IMR-90 (cell line): ENCODE measurements at regions not wholly inside any gene's neighbourhood (a gene's known extent, or its start where the extent isn't known, plus 50 kb on each side); places are given as distances from the start of the nearest gene placed in this dataset.

Source experiments
- ATAC-seq: fragments of 200-7000 bp; cut with Tn5 transposase; 2 replicates; pipeline ENCODE4 v1.9.1; 2020; ENCODE audit warnings: low read depth, mild to moderate bottlenecking, moderate library complexity
- BruUV-seq: library from RNA; stranded (reverse); fragments of 400-500 nt; replicated peaks from 2 replicates; lab custom pipeline; 2021; lab: Mats Ljungman, UMichigan
- CTCF ChIA-PET: fragments of 300-600 bp; formaldehyde crosslinking; extraction: SDS; loops from one replicate; lab custom pipeline; 2021; ENCODE audit warnings: antibody characterized with exemption; lab: Yijun Ruan, JAX
- POLR2A ChIA-PET: fragments of 300-600 bp; sonication (Branson Sonifier 250); formaldehyde crosslinking; loops from one replicate; lab custom pipeline; 2022; ENCODE audit warnings: antibody characterized with exemption; ENCODE audit not compliant: unreplicated experiment; lab: Charles Lee
- DNase-seq: peaks from one replicate; pipeline ENCODE4 v3.0.0; 2013
- H2AFZ ChIP-seq: replicated peaks from 2 replicates; pipeline ENCODE3; 2013; ENCODE audit warnings: low read length, mild to moderate bottlenecking; ENCODE audit not compliant: poor library complexity
- H2AK5ac ChIP-seq: 2 replicates; pipeline ENCODE4 v1.6.1; 2013; ENCODE audit warnings: low read depth, low read length, inconsistent platforms
- H2AK9ac ChIP-seq: replicated peaks from 2 replicates; pipeline ENCODE3; 2013; ENCODE audit warnings: mild to moderate bottlenecking, low read depth, low read length, moderate library complexity; ENCODE audit not compliant: poor library complexity
- H2BK120ac ChIP-seq: 2 replicates; pipeline ENCODE4 v1.6.1; 2013; ENCODE audit warnings: low read depth, low read length, inconsistent platforms
- H2BK15ac ChIP-seq: 3 replicates; pipeline ENCODE4 v1.6.1; 2013; ENCODE audit warnings: low read depth, low read length, inconsistent platforms
- H2BK20ac ChIP-seq: 2 replicates; pipeline ENCODE4 v1.6.1; 2013; ENCODE audit warnings: low read depth, mild to moderate bottlenecking, inconsistent platforms, low read length, moderate library complexity
- H2BK5ac ChIP-seq: 2 replicates; pipeline ENCODE4 v1.6.1; 2013; ENCODE audit warnings: mild to moderate bottlenecking, low read depth, low read length, inconsistent platforms; ENCODE audit not compliant: poor library complexity, severe bottlenecking
- H3K14ac ChIP-seq: replicated peaks from 2 replicates; pipeline ENCODE4 v1.6.1; 2013; ENCODE audit warnings: low read depth, low read length, inconsistent platforms
- H3K18ac ChIP-seq: 2 replicates; pipeline ENCODE4 v1.6.1; 2013; ENCODE audit warnings: low read depth, low read length, control low read depth
- H3K23ac ChIP-seq: 2 replicates; pipeline ENCODE4 v1.6.1; 2013; ENCODE audit warnings: low read depth, low read length, inconsistent platforms
- H3K27ac ChIP-seq: 2 replicates; pipeline ENCODE4 v1.5.1; 2013; ENCODE audit warnings: mild to moderate bottlenecking, control low read depth, low read length; ENCODE audit not compliant: insufficient read depth
- H3K27me3 ChIP-seq: 2 replicates; pipeline ENCODE4 v1.6.1; 2013; ENCODE audit warnings: low read length; ENCODE audit not compliant: control insufficient read depth, insufficient read depth
- H3K36me3 ChIP-seq: 2 replicates; pipeline ENCODE4 v1.6.1; 2013; ENCODE audit warnings: low read length, mixed read lengths; ENCODE audit not compliant: control insufficient read depth, insufficient read depth
- H3K4ac ChIP-seq: 2 replicates; pipeline ENCODE4 v1.6.1; 2013; ENCODE audit warnings: low read depth, low read length, inconsistent platforms
- H3K4me1 ChIP-seq: 2 replicates; pipeline ENCODE4 v1.6.1; 2013; ENCODE audit warnings: low read length, mixed read lengths; ENCODE audit not compliant: control insufficient read depth, insufficient read depth
- H3K4me2 ChIP-seq: 2 replicates; pipeline ENCODE4 v1.6.1; 2013; ENCODE audit warnings: low read depth, mild to moderate bottlenecking, control low read depth, low read length, moderate library complexity
- H3K4me3 ChIP-seq: 2 replicates; pipeline ENCODE4 v1.5.1; 2013; ENCODE audit warnings: low read depth, mild to moderate bottlenecking, control low read depth, low read length, moderate library complexity; ENCODE audit not compliant: insufficient read depth
- H3K56ac ChIP-seq: 2 replicates; pipeline ENCODE4 v1.6.1; 2013; ENCODE audit warnings: low read length, inconsistent platforms; ENCODE audit not compliant: insufficient read depth; ENCODE audit errors: extremely low read depth
- H3K79me1 ChIP-seq, 2 experiments: 2 replicates each; pipeline ENCODE4 v1.6.1; 2013; ENCODE audit warnings: low read length in 2 of 2, inconsistent platforms in 1 of 2, low read depth in 1 of 2
- H3K9ac ChIP-seq: 2 replicates; pipeline ENCODE4 v1.6.1; 2013; ENCODE audit warnings: low read depth, low read length, control low read depth
- H3K9me1 ChIP-seq: 2 replicates; pipeline ENCODE4 v1.6.1; 2013; ENCODE audit warnings: low read length, inconsistent platforms; ENCODE audit not compliant: insufficient read depth
- H3K9me3 ChIP-seq: 2 replicates; pipeline ENCODE4 v1.6.1; 2013; ENCODE audit warnings: low read length; ENCODE audit not compliant: control insufficient read depth, insufficient read depth
- H4K20me1 ChIP-seq: 2 replicates; pipeline ENCODE4 v1.6.1; 2013; ENCODE audit warnings: low read length, inconsistent platforms; ENCODE audit not compliant: insufficient read depth
- H4K5ac ChIP-seq: 2 replicates; pipeline ENCODE4 v1.6.1; 2013; ENCODE audit warnings: mild to moderate bottlenecking, low read depth, low read length, control low read depth
- H4K8ac ChIP-seq, 2 experiments: 2 replicates each; pipeline ENCODE4 v1.6.1; 2013; ENCODE audit warnings: low read depth in 2 of 2, low read length in 2 of 2, control low read depth in 1 of 2, inconsistent platforms in 1 of 2
- H4K91ac ChIP-seq: 2 replicates; pipeline ENCODE4 v1.6.1; 2013; ENCODE audit warnings: low read depth, low read length, inconsistent platforms; ENCODE audit not compliant: insufficient read depth
- MXI1 ChIP-seq: IDR thresholded peaks from 2 replicates; pipeline ENCODE4 v1.6.1; 2012; ENCODE audit warnings: low read depth, mild to moderate bottlenecking, low read length, moderate library complexity, borderline replicate concordance
- WGBS, 2 experiments: methylation state at CpG; one replicate each; pipeline versions ENCODE4 v1.1.5 to v1.1.7; 2013; ENCODE audit warnings: missing lambda C conversion rate in 2 of 2; ENCODE audit not compliant: insufficient read length in 1 of 2; ENCODE audit errors: extremely low coverage in 2 of 2; 5-methylcytosine and 5-hydroxymethylcytosine counted together
- dilution Hi-C: fragments of 300-500 bp; cut with HindIII; formaldehyde crosslinking; loops from one replicate; pipeline ENCODE4 v1.14.3; 2018; ENCODE audit warnings: low sequenced_read_pairs; ENCODE audit not compliant: unreplicated experiment
- in situ Hi-C: fragments of 300-500 bp; cut with MboI; formaldehyde crosslinking; loops from 3 replicates; pipeline ENCODE4 v1.14.3; 2019; ENCODE audit warnings: low sequenced_read_pairs, inconsistent platforms, mixed read lengths
- intact Hi-C: fragments of 100-400 bp; cut with micrococcal nuclease; formaldehyde crosslinking; loops from 2 replicates; pipeline ENCODE4 v1.10.0; 2022

DNA sequence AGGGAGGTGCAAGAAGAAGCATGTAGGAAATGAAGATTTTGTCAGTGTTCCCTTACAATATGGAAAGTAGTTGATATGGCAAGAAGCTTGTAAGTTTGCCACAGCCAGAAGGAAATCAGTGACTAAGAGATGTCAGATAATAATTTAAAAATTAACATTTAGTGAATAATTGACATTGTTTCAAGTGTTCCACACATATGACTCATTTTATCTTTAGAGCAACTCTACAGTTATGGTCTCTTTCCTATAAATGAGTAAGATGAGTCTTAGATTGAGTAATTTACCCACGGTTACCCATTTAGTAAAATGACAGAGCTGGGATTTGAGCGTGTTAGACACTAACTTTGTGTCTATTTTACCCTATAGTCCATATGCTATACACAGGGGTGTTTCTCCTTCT, 300.3 kb upstream of the IRS4 start:
- Histone ChIP-seq H4K20me1 (no peaks in the 10 kb centered on the region), H4K91ac (no peak overlapping the region), H4K5ac (no peak overlapping the region), H2BK120ac (no peak overlapping the region), H3K36me3 (no peaks in the 10 kb centered on the region), H2AK5ac (no peak overlapping the region), H3K27ac (no peak overlapping the region), H3K56ac (no peak overlapping the region), H3K4me2 (no peak overlapping the region), H3K79me1 (no peaks in the 10 kb centered on the region), H2BK15ac (no peak overlapping the region), H2AK9ac (no peak overlapping the region), H2BK20ac (no peak overlapping the region), H2AFZ (no peak overlapping the region), H3K27me3 (peaks cover 1% of the 10 kb centered on the region; the same call in 1 of the 2 replicates), H3K4ac (no peak overlapping the region), H3K9me3 (peaks cover 7% of the 10 kb centered on the region), H3K4me1 (no peaks in the 10 kb centered on the region), H2BK5ac (no peak overlapping the region), H3K4me3 (no peak overlapping the region), H3K18ac (no peak overlapping the region), H3K23ac (no peak overlapping the region), H4K8ac (no peak overlapping the region), H3K9ac (no peak overlapping the region), H3K14ac (no peak overlapping the region), H3K9me1 (no peaks in the 10 kb centered on the region)
- no peak for TF ChIP-seq MXI1
- ChIA-PET CTCF (no interaction called here), POLR2A (no interaction called here)
- dilution Hi-C loops (no loop called here), in situ Hi-C loops (no loop called here), intact Hi-C loops (no loop called here)
- no peak for ATAC-seq
- no TSS peak for BruUV-seq
- no peak for DNase-seq
- no CpG with 5 or more reads among the region's 2 CpGs for WGBS, 2 experiments
